PFSK-1 (cell line): ENCODE measurements at regions not wholly inside any gene's neighbourhood (a gene's known extent, or its start where the extent isn't known, plus 50 kb on each side); places are given as distances from the start of the nearest gene placed in this dataset.

Experiments used
- FOXP2 ChIP-seq: optimal IDR thresholded peaks from 2 replicates; pipeline ENCODE3; 2011; ENCODE audit warnings: borderline replicate concordance, control low read depth, inconsistent platforms; ENCODE audit not compliant: insufficient read depth; ENCODE audit errors: extremely low read length, extremely low read depth
- POLR2AphosphoS5 ChIP-seq: IDR thresholded peaks from 2 replicates; pipeline ENCODE4 v1.6.1; 2012; ENCODE audit warnings: low read depth, mild to moderate bottlenecking, control low read depth, low read length, moderate library complexity
- SIN3A ChIP-seq: IDR thresholded peaks from 2 replicates; pipeline ENCODE4 v1.6.1; 2012; ENCODE audit warnings: mild to moderate bottlenecking, low read length, moderate library complexity, borderline replicate concordance; ENCODE audit not compliant: insufficient read depth
- TAF1 ChIP-seq: IDR thresholded peaks from 2 replicates; pipeline ENCODE4 v1.6.1; 2012; ENCODE audit warnings: low read length, control low read depth, borderline replicate concordance; ENCODE audit not compliant: insufficient read depth
- TF ChIP-seq, protein P1 (sequence below), 2 experiments: IDR thresholded peaks; 2 replicates each; pipeline versions ENCODE4 v1.6.1 to v1.8.0; 2011 to 2012; ENCODE audit warnings: low read depth in 2 of 2, low read length in 2 of 2, control low read depth in 1 of 2, inconsistent platforms in 1 of 2, mild to moderate bottlenecking in 1 of 2, moderate library complexity in 1 of 2; ENCODE audit not compliant: insufficient read depth in 1 of 2

DNA sequence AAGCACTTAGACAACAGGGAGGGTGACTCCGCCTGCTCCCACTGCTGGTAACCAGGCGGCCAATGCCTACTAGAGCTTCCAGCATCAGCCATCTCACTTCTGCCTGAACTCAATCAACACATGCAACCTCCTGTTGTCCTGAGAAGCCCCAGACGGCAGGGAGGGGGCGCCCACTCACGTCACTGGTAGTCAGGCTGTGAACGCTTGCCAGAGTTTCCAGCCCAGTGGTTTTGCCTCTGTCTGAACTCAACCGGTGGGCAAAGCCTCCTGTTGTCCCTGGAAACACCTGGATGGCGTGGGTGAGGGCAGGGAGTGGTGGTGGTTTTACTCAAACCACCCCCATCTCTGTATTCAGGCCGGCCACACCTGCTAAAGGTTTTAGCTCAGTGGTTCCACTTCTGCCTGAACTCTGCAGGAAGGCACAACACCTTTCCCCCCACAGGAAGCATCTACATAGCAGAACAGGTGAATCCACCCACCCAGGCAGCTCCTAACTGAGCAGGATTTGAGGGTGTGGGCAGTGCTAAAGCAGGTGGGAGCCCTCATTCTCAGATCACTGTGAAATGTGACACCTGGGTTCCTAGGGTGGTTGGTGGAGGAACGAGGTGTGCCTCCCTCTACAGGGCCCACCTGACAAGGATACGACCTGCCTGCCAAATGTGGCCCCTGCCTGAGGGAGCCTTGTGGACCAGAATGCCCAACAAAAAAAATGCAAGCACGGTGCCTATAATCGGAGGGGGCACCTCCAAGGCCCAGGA, 563.0 kb upstream of the SEMA3D start:
- TF ChIP-seq SIN3A (no peak), FOXP2 (no peak), TAF1 (no peak), POLR2AphosphoS5 (no peak)
- TF ChIP-seq, protein P1, sequence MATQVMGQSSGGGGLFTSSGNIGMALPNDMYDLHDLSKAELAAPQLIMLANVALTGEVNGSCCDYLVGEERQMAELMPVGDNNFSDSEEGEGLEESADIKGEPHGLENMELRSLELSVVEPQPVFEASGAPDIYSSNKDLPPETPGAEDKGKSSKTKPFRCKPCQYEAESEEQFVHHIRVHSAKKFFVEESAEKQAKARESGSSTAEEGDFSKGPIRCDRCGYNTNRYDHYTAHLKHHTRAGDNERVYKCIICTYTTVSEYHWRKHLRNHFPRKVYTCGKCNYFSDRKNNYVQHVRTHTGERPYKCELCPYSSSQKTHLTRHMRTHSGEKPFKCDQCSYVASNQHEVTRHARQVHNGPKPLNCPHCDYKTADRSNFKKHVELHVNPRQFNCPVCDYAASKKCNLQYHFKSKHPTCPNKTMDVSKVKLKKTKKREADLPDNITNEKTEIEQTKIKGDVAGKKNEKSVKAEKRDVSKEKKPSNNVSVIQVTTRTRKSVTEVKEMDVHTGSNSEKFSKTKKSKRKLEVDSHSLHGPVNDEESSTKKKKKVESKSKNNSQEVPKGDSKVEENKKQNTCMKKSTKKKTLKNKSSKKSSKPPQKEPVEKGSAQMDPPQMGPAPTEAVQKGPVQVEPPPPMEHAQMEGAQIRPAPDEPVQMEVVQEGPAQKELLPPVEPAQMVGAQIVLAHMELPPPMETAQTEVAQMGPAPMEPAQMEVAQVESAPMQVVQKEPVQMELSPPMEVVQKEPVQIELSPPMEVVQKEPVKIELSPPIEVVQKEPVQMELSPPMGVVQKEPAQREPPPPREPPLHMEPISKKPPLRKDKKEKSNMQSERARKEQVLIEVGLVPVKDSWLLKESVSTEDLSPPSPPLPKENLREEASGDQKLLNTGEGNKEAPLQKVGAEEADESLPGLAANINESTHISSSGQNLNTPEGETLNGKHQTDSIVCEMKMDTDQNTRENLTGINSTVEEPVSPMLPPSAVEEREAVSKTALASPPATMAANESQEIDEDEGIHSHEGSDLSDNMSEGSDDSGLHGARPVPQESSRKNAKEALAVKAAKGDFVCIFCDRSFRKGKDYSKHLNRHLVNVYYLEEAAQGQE (IDR thresholded peaks at IDR 0.05; ENCODE audit: insufficient read depth in 1 of 2, low read depth in 2 of 2, low read length in 2 of 2) = no peak

DNA sequence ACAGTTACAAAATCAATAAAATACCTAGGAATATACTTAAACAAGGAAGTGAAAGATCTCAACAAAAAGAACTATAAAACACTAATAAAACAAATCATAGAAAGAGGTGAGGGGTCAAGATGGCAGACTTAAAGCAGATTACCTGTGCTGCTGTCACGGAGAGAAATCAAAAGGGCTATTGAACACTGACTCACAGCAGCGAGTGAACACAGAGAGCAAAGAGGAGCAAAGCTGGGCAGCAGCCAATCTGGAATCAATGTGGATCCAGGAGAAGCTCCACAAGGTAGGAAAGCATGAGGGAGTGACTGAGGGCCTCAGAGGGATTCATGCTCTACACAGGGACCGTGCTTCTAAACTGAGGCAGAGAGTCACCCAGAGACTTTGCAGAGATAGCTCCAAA, 562.0 kb upstream of the SEMA3D start:
- TF ChIP-seq POLR2AphosphoS5 (no peak), TAF1 (no peak), SIN3A (no peak), FOXP2 (no peak)
- TF ChIP-seq, protein P1 (IDR thresholded peaks at IDR 0.05; ENCODE audit: insufficient read depth in 1 of 2, low read depth in 2 of 2, low read length in 2 of 2) = no peak

DNA sequence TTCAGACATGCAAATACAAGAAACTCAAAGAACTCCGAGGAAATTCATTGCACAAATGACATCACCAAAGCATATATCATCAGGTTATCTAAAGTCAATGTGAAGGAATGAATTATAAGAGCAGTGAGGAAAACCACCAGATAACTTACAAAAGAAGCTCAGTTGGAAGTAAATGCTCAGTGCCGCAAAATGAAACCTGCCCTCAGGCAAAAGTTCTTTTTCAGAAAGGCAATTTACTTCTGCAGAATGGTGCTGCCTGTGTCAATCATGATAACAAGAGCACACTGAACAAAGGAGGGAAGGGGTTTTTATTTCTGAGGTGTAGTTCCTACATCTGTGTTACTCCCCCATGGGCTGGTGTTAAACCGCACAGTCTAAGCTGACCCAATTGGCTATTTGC, 550.6 kb upstream of the SEMA3D start:
- TF ChIP-seq FOXP2 (no peak), TAF1 (no peak), SIN3A (no peak), POLR2AphosphoS5 (no peak)
- TF ChIP-seq, protein P1 (IDR thresholded peaks at IDR 0.05; ENCODE audit: insufficient read depth in 1 of 2, low read depth in 2 of 2, low read length in 2 of 2) = no peak

DNA sequence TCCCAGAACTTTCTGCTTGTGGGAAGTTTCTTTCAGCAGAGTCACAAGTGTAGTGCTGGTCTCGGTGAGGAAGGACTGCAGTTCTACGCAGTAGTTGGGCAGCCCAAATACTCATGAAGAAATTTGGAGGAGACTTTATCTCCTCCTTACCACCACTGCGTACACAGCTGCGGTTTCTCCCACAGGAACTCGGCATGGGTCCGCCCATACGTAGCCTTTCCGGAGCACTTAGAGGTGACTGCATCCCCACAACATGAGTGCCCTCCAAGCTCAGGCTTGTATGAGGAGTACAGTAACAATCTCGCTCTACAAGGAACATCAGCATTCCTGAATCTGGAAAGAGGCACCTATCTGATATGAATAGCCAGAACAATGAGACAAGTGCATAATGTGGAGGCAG, 549.2 kb upstream of the SEMA3D start:
- TF ChIP-seq, protein P1 (IDR thresholded peaks at IDR 0.05; ENCODE audit: insufficient read depth in 1 of 2, low read depth in 2 of 2, low read length in 2 of 2) = no peak
- TF ChIP-seq SIN3A (no peak), FOXP2 (no peak), TAF1 (no peak), POLR2AphosphoS5 (no peak)

DNA sequence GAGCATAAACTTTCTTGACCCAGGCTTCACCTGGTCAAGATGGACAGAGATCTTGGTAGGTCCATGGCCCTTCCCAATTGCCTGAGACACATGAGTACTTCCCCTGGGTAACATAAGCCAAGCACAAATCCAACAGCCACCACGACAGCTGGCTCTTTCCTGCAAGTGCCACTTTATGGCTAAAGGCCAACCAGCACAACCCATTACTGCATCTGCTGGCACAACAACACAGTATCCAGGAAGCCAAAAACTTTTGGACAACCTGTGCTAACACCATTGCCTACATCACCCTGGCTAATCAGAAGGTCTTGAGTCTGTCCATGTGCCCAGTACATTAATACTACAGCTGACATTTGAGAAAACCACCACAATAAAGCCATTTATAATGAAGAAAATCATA, 548.0 kb upstream of the SEMA3D start:
- TF ChIP-seq SIN3A (no peak), FOXP2 (no peak), TAF1 (no peak), POLR2AphosphoS5 (no peak)
- TF ChIP-seq, protein P1 (IDR thresholded peaks at IDR 0.05; ENCODE audit: insufficient read depth in 1 of 2, low read depth in 2 of 2, low read length in 2 of 2) = no peak
